ENCODE measurements at regions not wholly inside any gene's neighbourhood (a gene's known extent, or its start where the extent isn't known, plus 50 kb on each side); places are given as distances from the start of the nearest gene placed in this dataset.

GRCh38 chr1:201759194-201759815 lies 69.7 kb upstream of the IPO9 start:
- TF ChIP-seq CTCF (IDR thresholded peaks at IDR 0.05; ENCODE audit: low read depth, low read length) (no peak), EZH2phosphoT487 (IDR thresholded peaks at IDR 0.05; ENCODE audit: low read depth) (no peak)

Measured in OCI-LY3 (cell line).